Activated CD4-positive, alpha-beta T cell treated with anti-CD3 and anti-CD28 coated beads for 1 hour (primary cell): ENCODE measurements at regions not wholly inside any gene's neighbourhood (a gene's known extent, or its start where the extent isn't known, plus 50 kb on each side); places are given as distances from the start of the nearest gene placed in this dataset.

Source experiments
- DNase-seq: peaks from one replicate; pipeline ENCODE4 v3.0.0-alpha.2; 2020

DNA sequence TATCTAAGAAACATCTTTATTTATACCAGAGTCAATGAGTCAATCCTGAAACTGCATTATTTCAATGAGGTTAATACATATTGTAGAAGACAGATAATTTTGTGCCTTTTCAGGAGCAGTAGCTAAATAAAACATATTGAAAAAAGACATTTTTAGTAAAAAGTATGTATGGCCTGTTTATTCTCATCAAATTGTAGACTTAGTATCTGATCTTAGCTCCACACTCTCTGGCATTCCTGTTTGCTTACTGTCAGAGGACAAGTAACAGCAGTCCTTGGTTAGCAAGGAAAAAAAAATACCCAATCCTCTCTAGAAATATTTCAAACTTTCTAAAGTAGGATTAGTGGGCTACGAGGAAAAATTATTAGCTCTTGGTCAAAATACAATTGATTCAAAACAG, 50.5 kb upstream of the GUCY1A1 start:
- DNase-seq = no peak

DNA sequence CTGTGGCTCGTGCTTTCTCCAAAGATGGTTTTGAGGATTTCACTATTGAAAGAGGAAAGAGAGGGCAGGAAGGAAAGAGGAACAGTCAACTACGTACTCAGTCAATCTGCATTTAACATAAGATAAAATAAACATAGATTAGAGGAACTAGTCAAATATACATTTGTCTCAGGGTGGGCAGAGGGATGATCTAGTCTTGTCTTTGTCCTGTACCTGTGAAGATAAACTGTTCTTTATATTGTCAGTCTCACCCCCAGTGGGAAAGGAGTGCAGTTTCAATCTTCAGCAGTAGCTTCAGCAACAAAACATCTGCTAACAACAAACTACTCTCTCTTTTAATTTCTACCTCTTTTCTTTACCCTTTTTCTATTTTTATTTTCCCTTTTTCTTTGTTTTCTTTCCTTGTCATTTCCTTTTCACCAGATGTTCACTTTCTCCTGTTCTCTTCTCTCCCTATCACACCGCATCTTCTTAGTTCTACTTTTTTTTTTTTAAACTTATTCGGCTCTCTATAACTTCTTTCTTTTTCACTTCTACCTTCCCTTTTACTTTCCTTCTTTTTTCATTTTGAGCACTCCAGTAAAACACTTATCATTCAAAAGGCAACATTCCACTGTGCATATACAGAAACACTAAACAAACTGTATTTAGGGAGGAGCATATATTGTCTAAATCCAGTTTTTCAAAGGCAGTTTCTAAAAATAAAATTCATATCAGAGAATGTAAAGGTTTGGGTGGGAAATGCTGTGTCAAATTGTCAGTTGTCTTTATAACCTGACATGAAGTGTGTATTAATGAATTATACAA, 51.4 kb upstream of the GUCY1A1 start:
- DNase-seq = no peak

DNA sequence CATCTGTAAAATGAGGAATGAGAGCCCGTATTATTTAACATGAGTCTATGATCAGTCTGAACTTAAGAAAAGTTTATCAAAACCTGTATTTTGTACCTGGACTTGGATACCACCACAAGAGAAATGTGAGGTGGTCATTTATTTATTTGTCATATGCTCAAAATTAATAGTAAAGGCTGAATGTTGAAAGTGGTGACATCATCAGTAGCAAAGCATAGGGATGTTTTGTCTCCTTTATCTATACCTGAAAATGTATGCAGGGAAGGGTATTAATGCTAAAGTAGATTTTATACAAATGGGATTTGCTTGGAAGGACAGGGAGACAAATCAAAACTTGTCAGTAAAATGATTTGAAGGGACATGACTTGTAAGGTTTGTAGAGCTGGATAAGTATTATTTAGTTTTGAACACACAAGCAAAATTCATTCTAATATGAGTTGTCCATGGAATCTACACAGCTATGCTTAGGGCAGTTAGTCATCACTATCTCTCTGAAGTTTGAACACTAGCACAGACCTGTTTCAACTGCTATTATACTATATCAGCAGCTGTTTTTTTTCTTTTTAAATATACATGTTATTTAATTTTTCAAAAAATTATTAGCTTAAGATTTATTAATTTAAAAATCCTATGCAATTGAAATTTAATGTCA, 52.4 kb upstream of the GUCY1A1 start:
- DNase-seq = no peak

DNA sequence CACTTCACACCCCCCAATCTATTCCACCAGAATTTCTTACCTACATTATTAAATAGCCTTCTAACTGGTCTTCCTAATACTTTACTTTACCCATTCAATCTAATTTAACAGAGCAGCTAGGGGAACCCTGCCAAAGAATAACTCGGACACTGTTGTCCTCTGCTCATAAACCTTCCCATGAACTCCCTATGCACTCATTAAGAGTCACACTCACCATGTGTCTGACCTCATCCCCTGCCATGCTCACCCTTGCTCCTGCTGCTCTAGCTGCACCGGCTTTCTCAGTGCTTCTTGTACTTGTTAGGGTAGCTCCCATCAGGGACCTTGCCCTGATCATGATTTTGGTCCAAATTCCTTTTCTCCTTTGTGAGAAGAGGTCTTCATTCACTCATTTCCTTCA, 54.6 kb upstream of the GUCY1A1 start:
- no peak for DNase-seq

DNA sequence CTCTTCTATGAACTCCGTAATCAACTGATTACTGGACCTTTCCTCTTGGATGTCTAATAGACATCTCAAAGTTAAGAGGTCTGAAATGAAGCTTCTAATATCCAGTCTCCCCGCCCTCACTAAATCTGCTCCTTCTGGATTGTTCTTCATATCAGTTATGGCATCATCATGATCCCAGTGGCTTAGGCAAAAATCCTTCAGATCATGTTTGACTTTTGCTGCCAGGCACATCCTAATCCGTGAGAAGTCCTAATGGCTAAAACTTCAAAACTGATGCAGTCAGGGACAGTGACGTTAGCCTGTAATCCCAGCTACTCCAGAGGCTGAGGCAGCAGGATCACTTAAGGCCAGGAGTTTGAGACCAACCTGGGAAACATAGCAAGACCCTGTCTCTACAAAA, 55.1 kb upstream of the GUCY1A1 start:
- no peak for DNase-seq

DNA sequence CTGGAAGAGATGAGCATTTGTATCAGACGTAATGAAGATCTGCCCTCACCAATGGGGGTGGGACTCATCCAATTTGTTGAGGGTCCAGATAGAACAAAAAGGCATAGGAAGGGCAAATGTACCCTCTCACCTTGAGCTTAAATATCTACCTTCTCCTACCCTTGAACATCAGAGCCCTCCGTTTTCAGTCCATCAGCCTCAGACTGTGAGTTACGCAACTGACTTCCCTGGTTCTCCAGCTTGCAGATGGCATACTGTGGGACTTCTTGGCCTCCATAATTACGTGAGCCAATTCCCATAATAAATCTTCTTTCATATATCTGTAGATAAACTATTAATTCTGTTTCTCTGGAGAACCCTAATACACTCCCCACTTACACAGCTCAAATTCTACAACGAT, 56.5 kb upstream of the GUCY1A1 start:
- DNase-seq = no peak

DNA sequence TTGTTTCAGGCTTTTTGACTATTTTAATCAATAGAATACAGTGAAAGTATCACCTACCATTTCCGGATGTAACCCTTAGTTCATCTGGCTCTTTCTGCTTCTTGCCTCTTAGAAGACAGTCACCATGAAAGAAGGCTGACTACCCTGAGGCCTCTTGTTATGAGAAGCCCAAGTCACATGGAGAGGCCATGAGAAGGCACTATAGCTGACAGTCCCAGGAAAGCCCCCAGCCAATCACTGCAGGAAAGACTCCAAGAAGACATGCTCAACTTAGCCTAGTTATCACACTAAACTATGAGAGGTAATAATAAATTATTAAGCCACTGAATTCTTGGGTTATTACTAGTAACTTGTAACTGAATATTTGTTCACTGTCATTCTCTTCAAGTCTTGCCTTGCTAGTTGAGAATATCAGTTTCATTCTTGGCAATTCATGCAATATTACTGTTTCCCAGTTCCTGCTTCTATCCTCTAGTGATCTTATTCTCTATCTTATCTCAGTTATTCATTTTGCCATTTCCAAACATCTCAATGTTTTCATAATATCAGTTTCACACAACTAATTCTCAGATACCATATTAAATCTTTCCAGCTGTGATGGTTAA, 57.1 kb upstream of the GUCY1A1 start:
- no peak for DNase-seq

DNA sequence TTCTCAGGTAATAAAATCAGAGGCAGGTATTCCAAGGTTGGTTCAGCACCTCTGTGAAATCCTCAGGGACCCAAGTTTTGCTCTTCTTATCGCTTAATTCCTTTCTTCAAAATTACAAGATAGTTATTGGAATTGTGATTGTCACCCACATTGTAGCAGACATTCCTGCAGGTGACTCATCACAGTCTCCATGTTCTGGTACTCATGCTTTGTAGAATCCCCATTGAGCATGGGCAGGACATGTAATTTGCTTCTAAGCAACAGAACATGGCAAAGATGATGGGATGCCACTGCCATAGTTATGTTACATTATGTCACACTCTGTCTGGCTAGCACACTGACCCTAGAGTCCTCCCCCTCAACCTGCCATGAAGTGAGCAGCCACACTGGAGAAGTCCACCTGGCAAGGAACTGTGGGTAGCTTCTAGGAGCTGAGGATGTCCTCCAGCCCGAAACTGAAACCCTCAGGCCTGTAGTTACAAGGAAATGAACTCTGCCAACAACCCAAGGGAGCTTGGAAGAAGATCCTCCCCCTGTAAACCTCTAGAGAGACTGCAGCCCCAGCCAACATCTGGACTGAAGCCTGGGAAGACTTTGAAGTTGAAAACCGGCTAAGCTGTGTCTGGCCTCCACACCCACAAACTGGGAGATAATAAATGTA, 58.3 kb upstream of the GUCY1A1 start:
- no peak for DNase-seq

DNA sequence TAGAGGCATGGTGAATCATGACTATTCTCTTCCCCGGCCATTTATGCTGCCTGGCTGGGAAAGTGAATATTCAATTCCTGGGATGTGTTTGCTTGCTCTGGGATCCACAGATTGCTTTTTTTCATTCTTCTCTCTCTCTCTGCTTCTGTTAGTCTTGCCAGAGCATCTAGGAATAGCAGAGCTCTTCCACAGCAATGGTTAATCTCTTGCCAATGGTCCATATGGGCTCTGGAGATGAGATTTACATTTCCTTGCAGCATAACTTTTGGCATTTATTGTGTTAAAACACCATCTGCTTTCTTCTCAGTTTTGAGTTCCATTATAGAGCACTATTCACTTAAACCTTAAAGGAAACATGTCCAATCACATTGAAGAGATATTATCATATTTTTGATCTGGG, 59.2 kb upstream of the GUCY1A1 start:
- DNase-seq = no peak

DNA sequence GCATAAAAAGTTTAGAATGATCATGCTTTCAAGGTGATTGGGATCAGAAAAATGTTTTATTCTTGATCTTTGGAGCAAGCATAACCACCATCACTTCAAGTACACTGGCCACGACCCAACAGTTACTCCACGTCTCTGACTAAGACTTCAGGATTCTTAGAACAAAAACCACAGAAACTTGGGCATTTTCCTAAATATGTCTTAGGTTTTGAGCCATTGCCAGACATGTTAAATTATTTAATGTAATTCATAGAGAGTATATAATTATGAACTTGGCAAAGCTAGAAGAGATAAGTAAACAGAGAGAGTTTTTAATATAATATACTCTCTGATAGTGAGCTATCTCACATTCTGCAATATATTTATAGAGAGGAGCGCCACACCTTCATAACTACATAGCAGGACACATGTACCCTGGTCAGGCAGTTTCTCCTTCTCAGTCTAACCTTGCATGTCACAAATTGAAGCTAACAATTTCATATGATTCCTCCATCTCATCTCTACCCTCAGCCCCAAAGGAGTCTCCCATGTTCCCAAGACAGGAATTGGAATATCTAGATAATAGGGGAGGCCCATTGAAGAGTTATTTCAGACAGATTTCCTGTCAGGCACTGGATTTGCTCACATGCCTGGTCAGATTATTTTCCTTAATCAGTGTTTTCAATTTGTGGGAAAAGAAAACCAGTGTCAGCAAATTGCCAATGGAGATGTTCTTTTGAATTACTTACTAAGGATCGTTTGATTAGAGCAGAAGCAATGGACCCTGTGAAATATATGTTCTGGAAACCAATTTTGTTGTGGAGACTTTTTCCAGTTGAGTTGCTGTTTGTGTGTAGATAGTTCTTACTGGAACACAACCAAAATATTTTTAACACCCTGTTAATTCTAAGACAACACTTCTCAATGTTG, 61.7 kb upstream of the GUCY1A1 start:
- no peak for DNase-seq

DNA sequence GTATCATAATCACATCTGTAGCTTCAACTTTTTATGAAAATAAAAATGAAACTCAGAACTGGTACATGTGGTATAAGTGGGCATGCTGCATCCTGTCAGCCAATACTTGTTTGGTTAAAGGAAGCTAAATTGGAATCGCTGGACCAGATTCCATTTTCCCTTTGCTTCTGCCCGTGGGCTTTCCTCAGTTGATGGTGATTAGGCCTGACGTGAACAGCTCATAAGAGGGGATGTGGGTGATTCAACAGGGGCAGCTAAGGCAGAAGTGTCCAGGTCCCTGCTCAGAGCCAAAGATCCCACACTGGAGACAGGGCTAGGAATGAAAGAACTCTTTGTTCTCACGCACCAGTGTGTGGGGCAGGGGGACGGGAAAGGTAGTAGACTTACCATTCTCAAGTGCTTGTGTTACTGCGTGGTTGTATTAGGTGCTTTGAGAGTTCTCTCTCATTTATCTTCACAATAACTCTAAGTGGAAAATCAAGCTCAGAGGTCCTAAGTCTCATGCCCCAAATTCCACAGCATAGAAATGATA, 63.2 kb upstream of the GUCY1A1 start:
- no peak for DNase-seq

DNA sequence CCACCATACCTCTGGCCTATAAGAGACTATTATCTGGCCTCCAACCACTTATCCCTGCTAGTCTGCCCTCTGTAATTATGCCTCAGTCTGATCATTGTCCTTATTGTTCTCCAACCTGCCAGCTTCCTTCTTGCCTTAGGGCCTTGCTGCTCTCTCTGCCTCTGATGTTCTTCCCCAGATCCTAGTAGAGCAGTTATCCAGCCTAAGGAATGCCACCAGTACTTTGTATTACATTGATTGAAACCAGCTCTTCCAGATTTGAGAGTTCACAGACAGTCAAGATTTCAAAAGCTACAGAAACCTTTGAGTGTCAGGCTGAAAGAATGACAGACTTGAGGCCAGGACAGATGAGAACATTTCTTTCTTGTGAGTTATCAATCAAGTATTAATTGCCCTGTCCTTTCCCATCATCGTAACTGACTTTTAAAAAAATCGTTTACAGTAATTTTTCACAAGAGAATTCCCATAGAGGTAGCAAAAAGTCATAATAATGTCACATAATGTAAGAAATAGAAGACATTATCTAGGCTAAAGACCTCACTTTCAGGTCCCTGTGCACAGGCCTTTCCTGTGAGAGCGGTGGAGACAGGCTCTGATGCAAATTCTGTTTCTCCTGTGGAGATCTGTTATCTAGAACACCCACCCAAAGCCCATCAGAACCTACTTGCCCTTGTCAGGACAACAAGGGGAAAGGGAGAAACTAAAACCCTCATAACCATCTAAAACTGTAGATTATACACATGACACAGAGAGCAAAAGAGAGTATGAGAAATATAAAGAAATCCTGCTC, 64.1 kb upstream of the GUCY1A1 start:
- DNase-seq = no peak

DNA sequence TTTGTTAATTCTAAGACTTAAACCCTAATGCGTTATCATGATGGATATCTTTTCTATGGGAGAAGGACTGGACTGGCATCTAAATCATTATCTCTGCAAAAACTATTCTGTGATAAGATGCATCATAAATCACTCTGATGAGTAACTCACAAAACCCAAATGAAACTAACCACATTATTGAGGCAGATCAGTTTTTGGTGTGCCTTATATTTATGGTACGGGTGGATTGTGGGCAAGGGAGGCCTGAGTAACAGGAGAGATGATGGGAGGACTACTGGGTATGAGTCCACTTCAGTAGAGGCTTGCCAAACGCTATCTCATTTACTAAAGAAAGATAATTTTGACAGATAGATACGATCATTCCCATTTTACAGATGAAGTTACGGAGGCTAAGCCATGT, 66.4 kb upstream of the GUCY1A1 start:
- no peak for DNase-seq

DNA sequence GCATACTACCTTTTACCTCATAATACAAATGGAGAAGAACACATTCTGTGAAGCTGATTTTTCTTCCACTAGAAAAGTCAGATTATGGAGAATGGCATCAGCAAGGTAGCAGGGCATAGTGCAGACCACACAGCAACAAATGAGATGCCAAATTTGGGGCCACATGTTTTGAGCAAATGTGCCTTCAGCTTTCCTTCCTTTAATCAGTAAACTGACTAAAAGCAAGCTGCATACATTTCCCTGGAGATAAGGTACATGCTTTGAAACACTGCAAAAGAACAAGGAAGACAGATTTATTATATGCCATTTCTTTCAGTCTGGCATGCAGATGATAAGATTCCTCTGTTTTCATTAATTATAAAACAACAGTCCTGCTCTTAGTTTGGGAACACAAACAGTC, 67.1 kb upstream of the GUCY1A1 start:
- DNase-seq = no peak

DNA sequence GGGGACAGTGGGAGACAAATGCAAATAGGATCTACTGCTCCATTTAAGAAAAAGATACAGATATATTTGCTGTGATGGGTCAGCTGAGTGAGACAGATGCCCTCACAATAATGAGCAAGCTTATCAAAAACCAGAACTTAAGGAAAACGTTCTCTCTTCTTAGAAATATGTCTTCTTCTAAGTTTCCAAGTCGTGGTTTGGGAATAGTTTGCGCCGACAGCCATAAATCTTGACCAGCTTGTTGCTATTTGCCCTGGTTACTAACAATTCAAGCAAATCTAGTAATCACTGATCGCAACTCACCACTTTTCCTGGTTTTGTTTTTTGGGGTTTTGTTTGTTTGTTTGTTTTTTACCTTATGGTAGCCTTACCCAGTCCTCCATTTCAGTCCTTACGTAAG, 67.6 kb upstream of the GUCY1A1 start:
- DNase-seq = no peak

DNA sequence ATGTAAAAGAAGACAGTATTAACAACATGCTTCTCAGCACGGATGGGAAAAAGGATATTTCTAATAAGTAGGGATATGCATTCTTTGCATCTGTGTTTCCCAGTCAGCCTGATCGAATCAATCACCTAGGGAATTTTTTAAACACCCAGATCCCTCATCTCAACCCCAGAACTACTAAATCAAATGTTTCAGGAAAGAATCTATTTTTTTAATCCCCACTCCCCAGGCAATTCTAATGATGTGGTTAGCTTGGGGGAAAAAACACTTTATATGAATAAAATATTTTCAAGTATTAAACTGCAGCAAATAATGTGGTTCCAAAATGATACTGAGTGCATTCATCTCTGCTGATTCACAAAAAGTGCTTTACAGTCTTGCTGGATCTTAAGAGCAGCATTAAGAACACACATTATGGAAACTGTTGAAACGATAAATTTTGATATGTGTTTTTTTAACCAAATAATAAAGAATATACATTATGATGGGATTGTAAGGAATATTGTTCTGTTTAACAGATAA, 68.7 kb upstream of the GUCY1A1 start:
- no peak for DNase-seq

DNA sequence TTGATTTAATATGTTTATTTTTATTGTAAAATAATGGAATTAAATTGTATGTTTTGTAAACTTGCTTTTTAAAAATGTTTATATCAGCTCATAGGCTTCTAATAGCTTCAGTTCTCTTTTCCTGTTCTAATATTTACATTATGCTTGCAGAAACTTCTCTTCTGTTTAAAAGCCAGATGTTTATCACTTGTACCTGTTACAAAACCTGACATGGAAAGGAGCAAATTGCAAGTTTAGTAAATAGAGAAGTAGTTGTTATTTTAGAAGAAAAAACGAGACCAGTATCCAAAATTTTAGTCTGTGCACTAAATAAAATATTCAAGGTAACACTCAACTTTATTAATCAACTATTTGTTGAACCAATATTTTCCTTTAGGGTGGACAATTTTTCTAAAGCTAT, 69.4 kb upstream of the GUCY1A1 start:
- no peak for DNase-seq

DNA sequence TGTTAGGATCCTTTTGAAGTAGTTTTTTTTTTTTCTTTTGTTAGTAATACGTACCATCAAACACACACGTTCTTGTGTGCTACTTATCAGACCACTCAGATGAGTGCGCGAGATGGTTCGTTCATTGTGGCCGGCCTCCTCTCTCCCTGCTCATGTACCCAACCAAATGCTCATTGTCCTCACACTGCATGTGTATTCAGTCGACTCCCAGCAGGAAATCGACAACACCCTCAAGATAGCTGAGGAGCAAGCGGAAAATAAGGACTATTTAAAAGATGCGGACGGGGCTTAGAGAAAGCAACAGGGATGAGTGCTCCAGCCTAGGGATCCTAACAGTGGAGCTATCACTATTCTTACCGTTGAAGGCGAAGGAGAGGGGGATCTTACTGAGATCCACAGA, 72.9 kb upstream of the GUCY1A1 start:
- no peak for DNase-seq

DNA sequence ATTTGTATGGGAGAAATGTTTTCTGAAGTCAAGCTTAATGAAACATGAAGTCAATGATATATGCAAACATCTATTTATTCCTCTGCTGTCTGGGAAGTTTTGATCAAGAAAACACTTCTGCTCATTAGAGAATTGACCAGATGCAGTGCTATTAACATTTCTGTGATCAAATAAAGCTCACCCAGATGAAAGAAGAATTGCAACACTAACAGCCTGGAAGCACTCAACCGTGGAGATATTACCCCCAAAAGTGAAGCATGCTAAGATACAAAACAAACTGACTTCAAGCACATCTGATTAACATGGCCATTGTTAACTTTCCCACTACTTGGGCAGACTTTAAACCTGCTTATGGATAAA, 73.7 kb upstream of the GUCY1A1 start:
- no peak for DNase-seq

DNA sequence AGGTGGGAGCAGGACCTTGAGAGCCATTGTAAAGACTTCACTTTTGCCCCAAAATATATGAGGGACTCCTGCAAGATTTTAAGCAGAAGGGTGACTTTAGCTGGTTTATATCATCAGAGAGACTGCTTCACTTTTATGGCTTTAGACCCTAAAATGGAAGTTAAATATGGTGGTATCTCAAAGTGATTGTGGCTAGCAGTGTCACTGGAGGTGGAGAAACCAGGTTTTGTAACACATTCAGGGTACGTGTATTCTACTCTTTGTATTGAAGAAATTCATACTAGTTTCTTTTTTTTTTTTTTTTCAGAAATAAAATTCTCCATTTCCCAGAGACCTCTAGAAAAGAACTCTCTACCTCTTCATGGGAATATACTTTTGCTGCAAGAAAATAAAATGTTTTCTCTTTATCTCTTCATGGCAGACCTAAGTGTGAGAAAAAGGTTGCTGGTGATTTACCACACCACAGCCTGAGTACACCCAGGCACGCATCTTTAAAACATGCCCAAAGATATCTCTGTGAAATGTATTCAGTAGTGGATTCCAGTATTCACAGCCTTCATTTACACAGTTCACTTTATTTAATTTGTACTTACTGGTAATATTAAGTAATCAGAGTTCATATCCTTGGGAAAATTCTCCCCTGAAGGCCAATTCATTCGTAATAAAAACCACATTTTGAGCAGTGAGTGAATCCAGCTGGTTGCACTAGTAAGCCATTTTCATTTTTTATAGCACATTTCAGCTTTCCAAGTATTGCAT, 74.3 kb upstream of the GUCY1A1 start:
- DNase-seq = no peak

DNA sequence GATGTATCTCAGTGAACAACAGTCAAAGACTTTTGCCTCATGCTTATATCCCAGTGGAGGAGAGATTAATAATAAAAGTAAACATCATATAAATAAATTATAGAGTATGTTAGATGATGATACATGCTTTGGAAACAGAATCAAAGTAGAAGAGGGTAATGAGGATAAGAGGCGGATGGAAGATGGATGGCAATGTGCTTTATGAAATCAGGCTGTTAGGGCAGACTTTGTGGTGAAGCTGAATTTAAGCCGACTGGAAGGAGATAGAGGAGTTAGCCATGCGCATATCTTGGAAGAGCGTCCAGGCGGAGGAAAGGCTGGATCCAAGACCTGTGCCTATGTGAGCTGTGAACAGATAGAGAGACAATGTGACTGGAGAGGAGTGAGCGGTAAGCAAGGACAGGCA, 74.9 kb upstream of the GUCY1A1 start:
- no peak for DNase-seq
